ENCODE measurements at regions not wholly inside any gene's neighbourhood (a gene's known extent, or its start where the extent isn't known, plus 50 kb on each side); places are given as distances from the start of the nearest gene placed in this dataset.

- no peaks in the 10 kb centered on the region for H3K9me1 ChIP-seq (ENCODE audit: insufficient read depth, low read length)
- dilution Hi-C loops (cut with HindIII; ENCODE audit: low sequenced_read_pairs, unreplicated experiment): no loop called here
- in situ Hi-C loops (cut with MboI; ENCODE audit: low sequenced_read_pairs): no loop called here
- H4K8ac ChIP-seq (ENCODE audit: low read depth in 2 of 2, low read length in 2 of 2): no peak overlapping the region
- no peak overlapping the region for H2AFZ ChIP-seq (replicated peaks; ENCODE audit: low read length, poor library complexity)
- H3K4me1 ChIP-seq (ENCODE audit: control insufficient read depth, insufficient read depth, low read length): no peaks in the 10 kb centered on the region
- no peak overlapping the region for H2AK9ac ChIP-seq (replicated peaks; ENCODE audit: low read depth, low read length, poor library complexity)
- no peaks in the 10 kb centered on the region for H3K9me3 ChIP-seq (ENCODE audit: control insufficient read depth, insufficient read depth, low read length)
- no peak overlapping the region for H2BK5ac ChIP-seq (ENCODE audit: low read depth, low read length, poor library complexity, severe bottlenecking)
- no peaks in the 10 kb centered on the region for H4K20me1 ChIP-seq (ENCODE audit: insufficient read depth, low read length)
- no peak overlapping the region for H3K4me3 ChIP-seq (ENCODE audit: insufficient read depth, low read depth, low read length)
- no peak overlapping the region for H4K5ac ChIP-seq (ENCODE audit: low read depth, low read length)
- POLR2A ChIA-PET (ENCODE audit: unreplicated experiment): no interaction called here
- no peak overlapping the region for H3K9ac ChIP-seq (ENCODE audit: low read depth, low read length)
- ATAC-seq (ENCODE audit: low read depth): no peak
- no peak overlapping the region for H3K18ac ChIP-seq (ENCODE audit: low read depth, low read length)
- H3K14ac ChIP-seq (replicated peaks; ENCODE audit: low read depth, low read length): no peak overlapping the region
- no peak overlapping the region for H3K23ac ChIP-seq (ENCODE audit: low read depth, low read length)
- no peak overlapping the region for H2BK15ac ChIP-seq (ENCODE audit: low read depth, low read length)
- no peak overlapping the region for H3K4me2 ChIP-seq (ENCODE audit: low read depth, low read length)
- no peak overlapping the region for H2AK5ac ChIP-seq (ENCODE audit: low read depth, low read length)
- 100% methylated on average over 1 of the region's 3 CpGs; no CpG with 5 or more reads in 1 of the 2 experiments for WGBS, 2 experiments (ENCODE audit: extremely low coverage in 2 of 2, insufficient read length in 1 of 2)
- no peak overlapping the region for H4K91ac ChIP-seq (ENCODE audit: insufficient read depth, low read depth, low read length)
- H3K27me3 ChIP-seq (ENCODE audit: control insufficient read depth, insufficient read depth, low read length): peaks cover 8% of the 10 kb centered on the region
- no peak overlapping the region for H3K27ac ChIP-seq (ENCODE audit: insufficient read depth, low read length)
- no peak overlapping the region for H3K56ac ChIP-seq (ENCODE audit: extremely low read depth, insufficient read depth, low read length)
- intact Hi-C loops (cut with micrococcal nuclease): no loop called here
- H3K4ac ChIP-seq (ENCODE audit: low read depth, low read length): no peak overlapping the region
- DNase-seq: no peak
- CTCF ChIA-PET: no interaction called here
- no peak overlapping the region for H2BK120ac ChIP-seq (ENCODE audit: low read depth, low read length)
- no peak overlapping the region for H2BK20ac ChIP-seq (ENCODE audit: low read depth, low read length)
- TF ChIP-seq MAZ (IDR thresholded peaks at IDR 0.05; ENCODE audit: borderline replicate concordance, low read depth, low read length) (no peak), MAFK (IDR thresholded peaks at IDR 0.05; ENCODE audit: low read depth, low read length) (no peak), POLR2A (IDR thresholded peaks at IDR 0.05; ENCODE audit: low read depth, low read length) (no peak), CTCF (conservative IDR thresholded peaks at IDR 0.05; ENCODE audit: low read depth, low read length) (no peak), RCOR1 (IDR thresholded peaks at IDR 0.05; ENCODE audit: insufficient replicate concordance, low read length) (no peak), MXI1 (IDR thresholded peaks at IDR 0.05; ENCODE audit: borderline replicate concordance, low read depth, low read length) (no peak), USF2 (IDR thresholded peaks at IDR 0.05; ENCODE audit: low read depth, low read length) (no peak), FOS (IDR thresholded peaks at IDR 0.05; ENCODE audit: low read depth, low read length) (no peak), RFX5 (IDR thresholded peaks at IDR 0.05; ENCODE audit: low read depth, low read length) (no peak)
- no TSS peak for BruUV-seq (replicated peaks)
- no peaks in the 10 kb centered on the region for H3K36me3 ChIP-seq (ENCODE audit: control insufficient read depth, insufficient read depth, low read length)
- H3K79me1 ChIP-seq (ENCODE audit: low read depth in 1 of 2, low read length in 2 of 2): no peaks in the 10 kb centered on the region
These were observed 86.2 kb upstream of the ZNF516 start for GRCh38 chr18:76581261-76581660.

Data from IMR-90 (cell line).